KMS-11 (cell line): ENCODE measurements at regions not wholly inside any gene's neighbourhood (a gene's known extent, or its start where the extent isn't known, plus 50 kb on each side); places are given as distances from the start of the nearest gene placed in this dataset.

Experiments
- H2AFZ ChIP-seq: fragments of 200-600 bp; sonication (generic); 2 replicates; pipeline ENCODE4 v1.6.1; 2016; ENCODE audit warnings: antibody characterized with exemption, mixed run types, low read depth
- H3K27ac ChIP-seq: fragments of 200-600 bp; sonication (generic); 2 replicates; pipeline ENCODE4 v1.6.1; 2016; ENCODE audit warnings: mild to moderate bottlenecking, mixed run types
- H3K27me3 ChIP-seq: fragments of 200-600 bp; sonication (generic); 2 replicates; pipeline ENCODE4 v1.6.1; 2017; ENCODE audit warnings: mild to moderate bottlenecking, low read depth, mixed run types, moderate library complexity; ENCODE audit not compliant: insufficient read depth
- H3K36me3 ChIP-seq: fragments of 200-600 bp; sonication (generic); 2 replicates; pipeline ENCODE4 v1.6.1; 2017; ENCODE audit warnings: mild to moderate bottlenecking, mixed run types; ENCODE audit not compliant: insufficient read depth
- H3K4me1 ChIP-seq: fragments of 200-600 bp; sonication (generic); 2 replicates; pipeline ENCODE4 v1.6.1; 2016; ENCODE audit warnings: mild to moderate bottlenecking, low read depth, mixed run types; ENCODE audit not compliant: poor library complexity, severe bottlenecking
- H3K4me2 ChIP-seq: fragments of 200-600 bp; sonication (generic); 2 replicates; pipeline ENCODE4 v1.7.0; 2016; ENCODE audit warnings: mild to moderate bottlenecking, mixed run types
- H3K4me3 ChIP-seq: fragments of 200-600 bp; sonication (generic); IDR thresholded peaks from 2 replicates; pipeline ENCODE4 v1.6.1; 2017; ENCODE audit warnings: low read depth, low read length, mixed read lengths; ENCODE audit not compliant: insufficient read depth
- H3K79me2 ChIP-seq: fragments of 200-600 bp; sonication (generic); 2 replicates; pipeline ENCODE4 v1.6.1; 2016; ENCODE audit warnings: low read depth, mixed run types; ENCODE audit not compliant: insufficient read depth
- H3K9ac ChIP-seq: fragments of 200-600 bp; sonication (generic); 2 replicates; pipeline ENCODE4 v1.6.1; 2016; ENCODE audit warnings: mild to moderate bottlenecking, mixed run types
- H4K20me1 ChIP-seq: fragments of 200-600 bp; sonication (generic); 2 replicates; pipeline ENCODE4 v1.6.1; 2016; ENCODE audit warnings: mild to moderate bottlenecking, mixed run types; ENCODE audit not compliant: insufficient read depth
- CTCF ChIP-seq: fragments of 200-600 bp; sonication (generic); conservative IDR thresholded peaks from 2 replicates; pipeline ENCODE4 v1.6.1; 2017; ENCODE audit warnings: low read depth, mild to moderate bottlenecking, antibody characterized with exemption, low read length, moderate library complexity, mixed read lengths

- no peak overlapping the region for H2AFZ ChIP-seq
These were observed 468.0 kb downstream of the METTL4 start for GRCh38 chr18:2103299-2103698.

GRCh38 chr18:2104620-2105462 lies 466.5 kb downstream of the METTL4 start:
- H3K4me1 ChIP-seq: no peaks in the 10 kb centered on the region
- no peak overlapping the region for H3K9ac ChIP-seq
- no peaks in the 10 kb centered on the region for H3K79me2 ChIP-seq
- peak; percentile 86 for TF ChIP-seq CTCF
- H2AFZ ChIP-seq: no peak overlapping the region
- no peak overlapping the region for H3K4me3 ChIP-seq
- no peak overlapping the region for H3K4me2 ChIP-seq
- H3K27ac ChIP-seq: no peak overlapping the region
- no peaks in the 10 kb centered on the region for H4K20me1 ChIP-seq
- no peaks in the 10 kb centered on the region for H3K27me3 ChIP-seq
- H3K36me3 ChIP-seq: no peaks in the 10 kb centered on the region

More at GRCh38 chr18:2103299-2103698, 468.0 kb downstream of the METTL4 start:
- H3K27ac ChIP-seq: no peak overlapping the region
- no peak overlapping the region for H3K4me2 ChIP-seq
- no peak overlapping the region for H3K4me3 ChIP-seq
- no peak overlapping the region for H3K9ac ChIP-seq
- TF ChIP-seq CTCF: no peak
- no peaks in the 10 kb centered on the region for H3K79me2 ChIP-seq
- H3K36me3 ChIP-seq: no peaks in the 10 kb centered on the region
- H4K20me1 ChIP-seq: no peaks in the 10 kb centered on the region
- H3K4me1 ChIP-seq: no peaks in the 10 kb centered on the region
- H3K27me3 ChIP-seq: no peaks in the 10 kb centered on the region

- Histone ChIP-seq H3K27me3 (no peaks in the 10 kb centered on the region), H3K4me3 (no peak overlapping the region), H3K36me3 (no peaks in the 10 kb centered on the region), H3K4me1 (no peaks in the 10 kb centered on the region), H4K20me1 (no peaks in the 10 kb centered on the region), H3K9ac (no peak overlapping the region), H3K4me2 (no peak overlapping the region), H3K27ac (no peak overlapping the region), H3K79me2 (no peaks in the 10 kb centered on the region), H2AFZ (no peak overlapping the region)
- no peak for TF ChIP-seq CTCF
These were observed 462.7 kb downstream of the METTL4 start for GRCh38 chr18:2108591-2108990.

GRCh38 chr18:2111456-2111855 lies 459.8 kb downstream of the METTL4 start:
- Histone ChIP-seq H3K4me1 (no peaks in the 10 kb centered on the region), H2AFZ (no peak overlapping the region), H3K27me3 (no peaks in the 10 kb centered on the region), H3K27ac (no peak overlapping the region), H3K9ac (no peak overlapping the region), H3K4me2 (no peak overlapping the region), H4K20me1 (no peaks in the 10 kb centered on the region), H3K36me3 (no peaks in the 10 kb centered on the region), H3K79me2 (no peaks in the 10 kb centered on the region), H3K4me3 (no peak overlapping the region)
- TF ChIP-seq CTCF: no peak
